SK-N-SH (cell line): ENCODE measurements at regions not wholly inside any gene's neighbourhood (a gene's known extent, or its start where the extent isn't known, plus 50 kb on each side); places are given as distances from the start of the nearest gene placed in this dataset.

ENCODE experiments used
- CTCF ChIA-PET: fragments of 300-600, 350-600 bp; formaldehyde crosslinking; extraction: SDS; loops from one replicate; lab custom pipeline; 2021; lab: Yijun Ruan, JAX
- POLR2A ChIA-PET: fragments of 350-600 bp; sonication (Branson Sonifier 250); formaldehyde crosslinking; extraction: SDS; loops from one replicate; lab custom pipeline; 2020; ENCODE audit warnings: antibody characterized with exemption, inconsistent platforms; lab: Yijun Ruan, JAX
- DNase-seq: peaks from one replicate; pipeline ENCODE4 v3.0.0; 2012
- H2AFZ ChIP-seq: fragments of 200-600 bp; sonication (generic); 2 replicates; pipeline ENCODE4 v1.8.1; 2016; ENCODE audit warnings: antibody characterized with exemption, mild to moderate bottlenecking, low read depth
- H3F3A ChIP-seq: fragments of 200-600 bp; sonication (generic); replicated peaks from 2 replicates; pipeline ENCODE3; 2016; ENCODE audit warnings: antibody characterized with exemption, mild to moderate bottlenecking; ENCODE audit not compliant: insufficient read depth
- H3K27ac ChIP-seq, 2 experiments: fragments of 200-500 bp in 1 of 2; fragments of 200-600 bp in 1 of 2; sonication (Bioruptor generic) in 1 of 2; sonication (generic), shearing (Covaris generic) in 1 of 2; 2 replicates each; pipeline versions ENCODE4 v1.5.1 to v1.6.1; 2014 to 2016; ENCODE audit warnings: low read depth in 2 of 2, inconsistent platforms in 1 of 2, low read length in 1 of 2, mild to moderate bottlenecking in 1 of 2, mixed read lengths in 1 of 2
- H3K27me3 ChIP-seq: fragments of 200-600 bp; sonication (generic), shearing (Covaris generic); 2 replicates; pipeline ENCODE4 v1.6.1; 2016; ENCODE audit warnings: mixed run types; ENCODE audit not compliant: insufficient read depth
- H3K36me3 ChIP-seq, 2 experiments: fragments of 200-500 bp in 1 of 2; fragments of 200-600 bp in 1 of 2; sonication (Bioruptor generic) in 1 of 2; sonication (generic) in 1 of 2; replicated peaks in 1 of 2; 2 replicates each; pipeline versions ENCODE3 to v1.5.1; 2014 to 2016; ENCODE audit warnings: low read length in 1 of 2, mild to moderate bottlenecking in 1 of 2; ENCODE audit not compliant: insufficient read depth in 2 of 2, control insufficient read depth in 1 of 2
- H3K4me1 ChIP-seq, 2 experiments: fragments of 200-500 bp in 1 of 2; fragments of 200-600 bp in 1 of 2; sonication (Bioruptor generic) in 1 of 2; sonication (generic), shearing (Covaris generic) in 1 of 2; 2 replicates each; pipeline versions ENCODE4 v1.5.1 to v1.6.1; 2014 to 2016; ENCODE audit warnings: low read depth in 1 of 2, low read length in 1 of 2, mixed run types in 1 of 2; ENCODE audit not compliant: insufficient read depth in 2 of 2, control insufficient read depth in 1 of 2
- H3K4me2 ChIP-seq: fragments of 200-600 bp; sonication (generic), shearing (Covaris generic); 2 replicates; pipeline ENCODE4 v1.6.1; 2017; ENCODE audit warnings: mixed run types
- H3K4me3 ChIP-seq, 2 experiments: fragments of 200-500 bp in 1 of 2; fragments of 200-600 bp in 1 of 2; sonication (Bioruptor generic) in 1 of 2; sonication (generic), shearing (Covaris generic) in 1 of 2; 2 replicates each; pipeline versions ENCODE4 v1.5.1 to v1.8.1; 2014 to 2016; ENCODE audit warnings: low read depth in 2 of 2, inconsistent platforms in 1 of 2, low read length in 1 of 2, mild to moderate bottlenecking in 1 of 2, mixed read lengths in 1 of 2, moderate library complexity in 1 of 2
- H3K79me2 ChIP-seq: fragments of 200-600 bp; sonication (generic); 2 replicates; pipeline ENCODE4 v1.8.1; 2017; ENCODE audit warnings: mild to moderate bottlenecking; ENCODE audit not compliant: insufficient read depth
- H3K9ac ChIP-seq: fragments of 200-600 bp; sonication (generic); 2 replicates; pipeline ENCODE4 v1.6.1; 2017; ENCODE audit warnings: mixed run types
- H3K9me2 ChIP-seq: fragments of 200-600 bp; sonication (generic); 2 replicates; pipeline ENCODE4 v1.6.1; 2017; ENCODE audit warnings: mixed run types
- H3K9me3 ChIP-seq: fragments of 200-600 bp; sonication (generic); 2 replicates; pipeline ENCODE4 v1.6.1; 2017; ENCODE audit warnings: mixed run types, mild to moderate bottlenecking, moderate library complexity
- H4K20me1 ChIP-seq: fragments of 200-600 bp; sonication (generic); 2 replicates; pipeline ENCODE4 v1.6.1; 2017; ENCODE audit warnings: mild to moderate bottlenecking, mixed run types; ENCODE audit not compliant: insufficient read depth
- CTCF ChIP-seq: fragments of 200-600 bp; sonication (generic); IDR thresholded peaks from 2 replicates; pipeline ENCODE4 v1.6.1; 2017; ENCODE audit warnings: antibody characterized with exemption, mild to moderate bottlenecking, moderate library complexity
- EP300 ChIP-seq, 2 experiments: IDR thresholded peaks; 2 replicates each; pipeline versions ENCODE4 v1.4.0 to v1.6.1; 2012; ENCODE audit warnings: borderline replicate concordance in 1 of 2, low read depth in 1 of 2, low read length in 1 of 2
- EZH2phosphoT487 ChIP-seq: fragments of 200-600 bp; sonication (generic); IDR thresholded peaks from 2 replicates; pipeline ENCODE4 v1.6.1; 2017; ENCODE audit warnings: low read depth, mixed run types, mild to moderate bottlenecking, antibody characterized with exemption, moderate library complexity, borderline replicate concordance
- FOSL2 ChIP-seq: IDR thresholded peaks from 2 replicates; pipeline ENCODE4 v1.4.0; 2012; ENCODE audit warnings: low read depth, mild to moderate bottlenecking, moderate library complexity, borderline replicate concordance
- JUND ChIP-seq: IDR thresholded peaks from 2 replicates; pipeline ENCODE4 v1.4.0; 2012
- MAX ChIP-seq: IDR thresholded peaks from 2 replicates; pipeline ENCODE4 v1.4.0; 2012; ENCODE audit warnings: low read depth
- POLR2AphosphoS5 ChIP-seq: IDR thresholded peaks from 2 replicates; pipeline ENCODE4 v1.6.1; 2012; ENCODE audit warnings: low read depth, low read length
- RXRA ChIP-seq: IDR thresholded peaks from 2 replicates; pipeline ENCODE4 v1.4.0; 2012; ENCODE audit warnings: low read depth, mild to moderate bottlenecking, borderline replicate concordance
- TAF1 ChIP-seq: IDR thresholded peaks from 2 replicates; pipeline ENCODE4 v1.6.1; 2012; ENCODE audit warnings: low read depth, mild to moderate bottlenecking, low read length, moderate library complexity, borderline replicate concordance
- TCF12 ChIP-seq: IDR thresholded peaks from 2 replicates; pipeline ENCODE4 v1.4.0; 2012
- TEAD4 ChIP-seq: IDR thresholded peaks from 2 replicates; pipeline ENCODE4 v1.4.0; 2012; ENCODE audit warnings: mild to moderate bottlenecking, borderline replicate concordance; ENCODE audit not compliant: insufficient read depth
- ZBTB33 ChIP-seq: IDR thresholded peaks from 2 replicates; pipeline ENCODE4 v1.4.0; 2012; ENCODE audit warnings: low read depth, borderline replicate concordance
- WGBS: methylation state at CpG from one replicate; pipeline ENCODE4 v1.1.6; 2017; ENCODE audit warnings: low lambda C conversion rate; 5-methylcytosine and 5-hydroxymethylcytosine counted together
- TF ChIP-seq, protein P1 (sequence below): IDR thresholded peaks from 2 replicates; pipeline ENCODE4; 2012

GRCh38 chr5:115349001-115349817, 52.8 kb upstream of the CCDC112 start:
- Histone ChIP-seq H3K27me3 (no peaks in the 10 kb centered on the region), H3K4me1 (peaks cover 0 to 20% of the 10 kb centered on the region in 2 experiments), H3K9ac (peak overlapping the region; percentile 32; the same call in 1 of the 2 replicates), H3K27ac (peak overlapping the region in 1 of 2 experiments; percentile 75; a peak in 3 of 4 replicates), H3K9me3 (no peaks in the 10 kb centered on the region), H4K20me1 (no peaks in the 10 kb centered on the region), H2AFZ (no peak overlapping the region), H3K79me2 (no peaks in the 10 kb centered on the region), H3K36me3 (no peaks in the 10 kb centered on the region), H3F3A (peaks cover 23% of the 10 kb centered on the region), H3K4me3 (peak overlapping the region in 1 of 2 experiments; percentile 24; a peak in 1 of 4 replicates), H3K4me2 (peak overlapping the region; percentile 51), H3K9me2 (no peaks in the 10 kb centered on the region)
- WGBS = 35% methylated on average over 5 of the region's 5 CpGs
- POLR2A ChIA-PET = no interaction called here
- TF ChIP-seq TEAD4 (no peak), CTCF (peak; percentile 33), POLR2AphosphoS5 (no peak), FOSL2 (peak; percentile 77), EZH2phosphoT487 (no peak), JUND (peak; percentile 60), MAX (peak; percentile 83), TAF1 (no peak), ZBTB33 (no peak), TCF12 (peak; percentile 54), EP300 (IDR thresholded peaks at IDR 0.05; ENCODE audit: borderline replicate concordance in 1 of 2, low read depth in 1 of 2, low read length in 1 of 2) (no peak), RXRA (no peak)
- TF ChIP-seq, protein P1, sequence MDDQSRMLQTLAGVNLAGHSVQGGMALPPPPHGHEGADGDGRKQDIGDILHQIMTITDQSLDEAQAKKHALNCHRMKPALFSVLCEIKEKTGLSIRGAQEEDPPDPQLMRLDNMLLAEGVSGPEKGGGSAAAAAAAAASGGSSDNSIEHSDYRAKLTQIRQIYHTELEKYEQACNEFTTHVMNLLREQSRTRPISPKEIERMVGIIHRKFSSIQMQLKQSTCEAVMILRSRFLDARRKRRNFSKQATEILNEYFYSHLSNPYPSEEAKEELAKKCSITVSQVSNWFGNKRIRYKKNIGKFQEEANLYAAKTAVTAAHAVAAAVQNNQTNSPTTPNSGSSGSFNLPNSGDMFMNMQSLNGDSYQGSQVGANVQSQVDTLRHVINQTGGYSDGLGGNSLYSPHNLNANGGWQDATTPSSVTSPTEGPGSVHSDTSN = no peak
- DNase-seq = no peak
- CTCF ChIA-PET = no interaction called here
